Hepatocyte (in vitro differentiated cells): ENCODE measurements at regions not wholly inside any gene's neighbourhood (a gene's known extent, or its start where the extent isn't known, plus 50 kb on each side); places are given as distances from the start of the nearest gene placed in this dataset.

Experiments used
- DNase-seq: peaks from one replicate; pipeline ENCODE4 v3.0.0-alpha.2; 2016; ENCODE audit warnings: low spot score
- H2AFZ ChIP-seq: fragments of 200-600 bp; sonication (generic); 2 replicates; pipeline ENCODE4 v1.6.0; 2016; ENCODE audit warnings: antibody characterized with exemption, mild to moderate bottlenecking
- H3K27ac ChIP-seq: fragments of 200-600 bp; sonication (generic); 2 replicates; pipeline ENCODE4 v1.5.1; 2016; ENCODE audit warnings: mild to moderate bottlenecking
- H3K27me3 ChIP-seq: fragments of 200-600 bp; sonication (generic); 2 replicates; pipeline ENCODE4 v1.6.1; 2016
- H3K36me3 ChIP-seq: fragments of 200-600 bp; sonication (generic); replicated peaks from 2 replicates; pipeline ENCODE4 v1.5.1; 2016; ENCODE audit warnings: low read depth; ENCODE audit not compliant: insufficient read depth
- H3K4me1 ChIP-seq: fragments of 200-600 bp; sonication (generic); 2 replicates; pipeline ENCODE4 v1.5.1; 2016; ENCODE audit warnings: mild to moderate bottlenecking, moderate library complexity; ENCODE audit not compliant: insufficient read depth
- H3K4me2 ChIP-seq: fragments of 200-600 bp; sonication (generic); 2 replicates; pipeline ENCODE4 v1.6.0; 2016
- H3K4me3 ChIP-seq: fragments of 200-600 bp; sonication (generic); 2 replicates; pipeline ENCODE4 v1.5.1; 2016; ENCODE audit warnings: mild to moderate bottlenecking
- H3K79me2 ChIP-seq: fragments of 200-600 bp; sonication (generic); 2 replicates; pipeline ENCODE4 v1.6.0; 2017; ENCODE audit warnings: mild to moderate bottlenecking
- H3K9me2 ChIP-seq: fragments of 200-600 bp; sonication (generic); replicated peaks from 2 replicates; pipeline ENCODE4 v1.6.0; 2017; ENCODE audit warnings: mild to moderate bottlenecking; ENCODE audit not compliant: insufficient read depth
- H3K9me3 ChIP-seq: fragments of 200-600 bp; sonication (generic); 2 replicates; pipeline ENCODE4 v1.5.1; 2016; ENCODE audit warnings: low read depth, mild to moderate bottlenecking
- H4K20me1 ChIP-seq: fragments of 200-600 bp; sonication (generic); 2 replicates; pipeline ENCODE4 v1.6.0; 2016; ENCODE audit warnings: mild to moderate bottlenecking; ENCODE audit not compliant: insufficient read depth, poor library complexity, severe bottlenecking
- CTCF ChIP-seq: fragments of 200-600 bp; sonication (generic); IDR thresholded peaks from 2 replicates; pipeline ENCODE4 v1.5.1; 2016; ENCODE audit warnings: antibody characterized with exemption, mild to moderate bottlenecking; ENCODE audit not compliant: poor library complexity
- EZH2 ChIP-seq: fragments of 200-600 bp; sonication (generic); IDR thresholded peaks from 2 replicates; pipeline ENCODE4 v1.6.1; 2016; ENCODE audit warnings: antibody characterized with exemption, mild to moderate bottlenecking, borderline replicate concordance
- EZH2phosphoT487 ChIP-seq: fragments of 200-600 bp; sonication (generic); IDR thresholded peaks from one replicate; pipeline ENCODE4 v1.6.1; 2018; ENCODE audit warnings: antibody characterized with exemption, mild to moderate bottlenecking, low read depth, moderate library complexity; ENCODE audit not compliant: unreplicated experiment, severe bottlenecking
- WGBS: methylation state at CpG from one replicate; pipeline ENCODE4 v1.1.6; 2016; ENCODE audit warnings: low lambda C conversion rate; ENCODE audit errors: missing lambda C conversion rate; 5-methylcytosine and 5-hydroxymethylcytosine counted together

GRCh38 chr16:54503011-54503855, 216.6 kb upstream of the IRX3 start:
- no peaks in the 10 kb centered on the region for H3K79me2 ChIP-seq
- WGBS: 64% methylated on average over 9 of the region's 9 CpGs
- H3K36me3 ChIP-seq: no peaks in the 10 kb centered on the region
- H3K27ac ChIP-seq: no peak overlapping the region
- no peak overlapping the region for H3K4me2 ChIP-seq
- no peaks in the 10 kb centered on the region for H3K9me2 ChIP-seq
- H3K27me3 ChIP-seq: peaks cover 6% of the 10 kb centered on the region
- no peaks in the 10 kb centered on the region for H4K20me1 ChIP-seq
- no peak overlapping the region for H2AFZ ChIP-seq
- DNase-seq: no peak
- no peak overlapping the region for H3K4me3 ChIP-seq
- no peaks in the 10 kb centered on the region for H3K9me3 ChIP-seq
- TF ChIP-seq CTCF: no peak
- no peak for TF ChIP-seq EZH2
- TF ChIP-seq EZH2phosphoT487: no peak
- peaks cover 23% of the 10 kb centered on the region for H3K4me1 ChIP-seq

GRCh38 chr16:54501797-54502196, 215.2 kb upstream of the IRX3 start:
- 94% methylated on average over 1 of the region's 1 CpG for WGBS

GRCh38 chr16:54493594-54493993, 207.0 kb upstream of the IRX3 start:
- TF ChIP-seq CTCF: no peak
- TF ChIP-seq EZH2: no peak
- TF ChIP-seq EZH2phosphoT487: no peak

More at GRCh38 chr16:54501797-54502196, 215.2 kb upstream of the IRX3 start:
- no peaks in the 10 kb centered on the region for H4K20me1 ChIP-seq
- no peaks in the 10 kb centered on the region for H3K79me2 ChIP-seq
- H3K9me3 ChIP-seq: no peaks in the 10 kb centered on the region
- no peak overlapping the region for H3K27ac ChIP-seq
- no peak for DNase-seq
- H2AFZ ChIP-seq: no peak overlapping the region
- TF ChIP-seq EZH2phosphoT487 (no peak), EZH2 (no peak), CTCF (no peak)
- peaks cover 20% of the 10 kb centered on the region for H3K4me1 ChIP-seq
- no peak overlapping the region for H3K4me2 ChIP-seq
- no peaks in the 10 kb centered on the region for H3K36me3 ChIP-seq
- H3K4me3 ChIP-seq: no peak overlapping the region
- H3K27me3 ChIP-seq: no peaks in the 10 kb centered on the region
- no peaks in the 10 kb centered on the region for H3K9me2 ChIP-seq

More at GRCh38 chr16:54493594-54493993, 207.0 kb upstream of the IRX3 start:
- no peak for DNase-seq
- no peaks in the 10 kb centered on the region for H3K9me3 ChIP-seq
- H2AFZ ChIP-seq: no peak overlapping the region
- no peak overlapping the region for H3K27ac ChIP-seq
- WGBS: 95% methylated on average over 3 of the region's 3 CpGs
- H3K4me2 ChIP-seq: no peak overlapping the region
- H3K79me2 ChIP-seq: no peaks in the 10 kb centered on the region
- no peaks in the 10 kb centered on the region for H3K36me3 ChIP-seq
- H3K4me1 ChIP-seq: peaks cover 7% of the 10 kb centered on the region
- no peak overlapping the region for H3K4me3 ChIP-seq
- no peaks in the 10 kb centered on the region for H3K9me2 ChIP-seq
- no peaks in the 10 kb centered on the region for H4K20me1 ChIP-seq
- no peaks in the 10 kb centered on the region for H3K27me3 ChIP-seq
